ENCODE measurements at regions not wholly inside any gene's neighbourhood (a gene's known extent, or its start where the extent isn't known, plus 50 kb on each side); places are given as distances from the start of the nearest gene placed in this dataset.

- Histone ChIP-seq H3F3A (ENCODE audit: low read length, unreplicated experiment) (no peaks in the 10 kb centered on the region), H3K79me2 (ENCODE audit: low read length) (no peaks in the 10 kb centered on the region), H3K9me3 (ENCODE audit: low read length) (no peaks in the 10 kb centered on the region), H3K9ac (ENCODE audit: low read length) (no peak overlapping the region), H3K4me1 (ENCODE audit: insufficient read depth, low read length) (no peaks in the 10 kb centered on the region), H3K27me3 (ENCODE audit: low read length) (peaks cover 17% of the 10 kb centered on the region), H3K4me3 (ENCODE audit: low read length) (no peak overlapping the region), H3K27ac (ENCODE audit: low read length) (no peak overlapping the region), H3K9me2 (replicated peaks; ENCODE audit: low read length) (no peaks in the 10 kb centered on the region), H3K36me3 (ENCODE audit: low read depth, low read length) (no peaks in the 10 kb centered on the region), H3K4me2 (ENCODE audit: low read length) (no peak overlapping the region), H4K20me1 (ENCODE audit: low read length) (no peaks in the 10 kb centered on the region), H2AFZ (ENCODE audit: low read length) (no peak overlapping the region)
- intact Hi-C loops (cut with micrococcal nuclease), result no loop called here
- no TSS peak for BruUV-seq (replicated peaks)
- ChIA-PET POLR2A (ENCODE audit: unreplicated experiment) (no interaction called here), CTCF (no interaction called here)
- ATAC-seq, result no peak
- no peak for DNase-seq
- TF ChIP-seq EZH2 (IDR thresholded peaks at IDR 0.05; ENCODE audit: low read length, unreplicated experiment), result no peak
- TF ChIP-seq EZH2phosphoT487 (IDR thresholded peaks at IDR 0.05; ENCODE audit: borderline replicate concordance, low read length), result no peak
- no peak for TF ChIP-seq CTCF (conservative IDR thresholded peaks at IDR 0.05; ENCODE audit: low read depth, low read length)
These were observed 149.1 kb downstream of the BMP7 start for GRCh38 chr20:57117296-57117695.

GRCh38 chr20:57118107-57118769, 148.2 kb downstream of the BMP7 start:
- no peak overlapping the region for H3K27ac ChIP-seq (ENCODE audit: low read length)
- no peaks in the 10 kb centered on the region for H3K79me2 ChIP-seq (ENCODE audit: low read length)
- CTCF ChIA-PET, result no interaction called here
- POLR2A ChIA-PET (ENCODE audit: unreplicated experiment), result no interaction called here
- H3K36me3 ChIP-seq (ENCODE audit: low read depth, low read length), result no peaks in the 10 kb centered on the region
- H3K27me3 ChIP-seq (ENCODE audit: low read length), result peaks cover 26% of the 10 kb centered on the region
- no peaks in the 10 kb centered on the region for H3K9me2 ChIP-seq (replicated peaks; ENCODE audit: low read length)
- TF ChIP-seq EZH2phosphoT487 (IDR thresholded peaks at IDR 0.05; ENCODE audit: borderline replicate concordance, low read length) (no peak), EZH2 (IDR thresholded peaks at IDR 0.05; ENCODE audit: low read length, unreplicated experiment) (no peak), CTCF (conservative IDR thresholded peaks at IDR 0.05; ENCODE audit: low read depth, low read length) (no peak)
- no peak for ATAC-seq
- no peaks in the 10 kb centered on the region for H3F3A ChIP-seq (ENCODE audit: low read length, unreplicated experiment)
- H4K20me1 ChIP-seq (ENCODE audit: low read length), result no peaks in the 10 kb centered on the region
- H3K4me1 ChIP-seq (ENCODE audit: insufficient read depth, low read length), result no peaks in the 10 kb centered on the region
- BruUV-seq (replicated peaks), result no TSS peak
- no peak overlapping the region for H3K4me2 ChIP-seq (ENCODE audit: low read length)
- H3K9me3 ChIP-seq (ENCODE audit: low read length), result no peaks in the 10 kb centered on the region
- intact Hi-C loops (cut with micrococcal nuclease), result no loop called here
- no peak for DNase-seq
- no peak overlapping the region for H3K9ac ChIP-seq (ENCODE audit: low read length)
- no peak overlapping the region for H3K4me3 ChIP-seq (ENCODE audit: low read length)
- H2AFZ ChIP-seq (ENCODE audit: low read length), result no peak overlapping the region

Data from PC-3 (cell line).